ENCODE measurements at regions not wholly inside any gene's neighbourhood (a gene's known extent, or its start where the extent isn't known, plus 50 kb on each side); places are given as distances from the start of the nearest gene placed in this dataset.

DNA sequence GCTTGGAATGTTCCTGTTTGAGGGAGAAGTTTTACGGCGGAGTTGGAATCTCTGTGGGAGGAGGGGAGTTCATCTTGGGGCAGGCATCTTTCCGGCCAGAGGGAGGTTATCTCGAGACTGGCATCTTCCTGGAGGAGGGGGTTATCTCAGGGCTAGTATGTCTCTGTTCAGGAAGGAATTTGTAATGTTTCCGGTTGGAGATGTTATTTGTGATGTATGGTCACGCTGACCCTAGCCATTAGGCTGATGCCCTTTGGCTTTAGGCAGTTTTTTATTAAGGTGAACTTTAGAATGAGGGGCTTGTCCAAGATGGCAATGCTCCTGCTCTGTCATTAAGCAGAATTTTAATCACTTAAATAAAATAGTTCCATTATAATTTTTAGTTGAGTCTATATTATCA, 449.7 kb downstream of the PCDH10 start:
- Histone ChIP-seq H3K9me3 (ENCODE audit: control insufficient read depth, low read depth, low read length) (no peaks in the 10 kb centered on the region), H3K4me3 (ENCODE audit: low read length) (no peak overlapping the region), H3K27me3 (ENCODE audit: control insufficient read depth, insufficient read depth, low read length) (no peaks in the 10 kb centered on the region), H3K36me3 (ENCODE audit: control insufficient read depth, insufficient read depth, low read length) (no peaks in the 10 kb centered on the region), H3K4me1 (ENCODE audit: control insufficient read depth, insufficient read depth, low read length) (no peaks in the 10 kb centered on the region), H3K27ac (ENCODE audit: low read length) (no peak overlapping the region)
- WGBS (ENCODE audit: insufficient coverage, low lambda C conversion rate), result no CpG with 5 or more reads among the region's 6 CpGs
- DNase-seq, result no peak

DNA sequence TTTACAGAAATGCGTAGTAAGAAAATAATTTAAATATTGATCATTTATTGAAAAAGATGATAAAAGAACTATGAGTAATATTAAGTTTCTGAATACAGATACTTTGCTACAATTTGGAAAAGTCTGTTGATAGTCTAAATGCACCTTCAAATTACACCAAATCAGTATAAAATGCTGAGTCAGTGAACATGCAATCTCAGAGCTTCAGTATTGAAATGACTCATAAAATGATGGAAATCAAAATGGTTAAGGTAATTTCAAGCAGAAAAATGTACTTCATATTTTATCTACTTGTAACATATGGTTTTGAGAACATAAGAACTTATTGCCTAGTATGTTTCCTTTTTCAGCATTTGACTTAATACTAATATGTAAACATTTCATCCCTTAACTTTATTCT, 448.2 kb downstream of the PCDH10 start:
- Histone ChIP-seq H3K27me3 (ENCODE audit: control insufficient read depth, insufficient read depth, low read length) (no peaks in the 10 kb centered on the region), H3K4me1 (ENCODE audit: control insufficient read depth, insufficient read depth, low read length) (no peaks in the 10 kb centered on the region), H3K36me3 (ENCODE audit: control insufficient read depth, insufficient read depth, low read length) (no peaks in the 10 kb centered on the region), H3K4me3 (ENCODE audit: low read length) (no peak overlapping the region), H3K27ac (ENCODE audit: low read length) (no peak overlapping the region), H3K9me3 (ENCODE audit: control insufficient read depth, low read depth, low read length) (no peaks in the 10 kb centered on the region)
- WGBS (ENCODE audit: insufficient coverage, low lambda C conversion rate), result 100% methylated on average over 1 of the region's 1 CpG
- DNase-seq, result no peak

DNA sequence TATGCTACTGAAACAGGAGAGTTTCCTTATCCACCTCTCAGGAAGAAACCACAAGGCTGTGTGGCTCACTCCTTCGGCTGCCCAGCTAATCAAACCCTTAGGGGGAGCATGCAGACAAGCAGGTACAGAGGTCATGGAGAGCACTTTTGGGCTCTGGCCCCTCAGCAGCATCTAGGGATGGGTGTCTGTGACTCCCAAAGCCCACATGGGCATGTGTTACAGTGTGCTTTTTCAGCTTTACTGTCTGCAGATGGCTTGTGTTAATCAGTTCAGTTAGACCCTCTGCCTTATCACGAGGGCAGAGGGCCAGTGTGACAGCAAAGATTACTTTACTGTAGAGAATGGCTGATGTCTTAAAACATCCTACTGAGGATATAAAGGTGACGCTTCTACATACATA, 447.4 kb downstream of the PCDH10 start:
- Histone ChIP-seq H3K27me3 (ENCODE audit: control insufficient read depth, insufficient read depth, low read length) (no peaks in the 10 kb centered on the region), H3K4me1 (ENCODE audit: control insufficient read depth, insufficient read depth, low read length) (no peaks in the 10 kb centered on the region), H3K27ac (ENCODE audit: low read length) (no peak overlapping the region), H3K9me3 (ENCODE audit: control insufficient read depth, low read depth, low read length) (no peaks in the 10 kb centered on the region), H3K4me3 (ENCODE audit: low read length) (no peak overlapping the region), H3K36me3 (ENCODE audit: control insufficient read depth, insufficient read depth, low read length) (no peaks in the 10 kb centered on the region)
- DNase-seq, result no peak
- WGBS (ENCODE audit: insufficient coverage, low lambda C conversion rate), result no CpG with 5 or more reads among the region's 3 CpGs

DNA sequence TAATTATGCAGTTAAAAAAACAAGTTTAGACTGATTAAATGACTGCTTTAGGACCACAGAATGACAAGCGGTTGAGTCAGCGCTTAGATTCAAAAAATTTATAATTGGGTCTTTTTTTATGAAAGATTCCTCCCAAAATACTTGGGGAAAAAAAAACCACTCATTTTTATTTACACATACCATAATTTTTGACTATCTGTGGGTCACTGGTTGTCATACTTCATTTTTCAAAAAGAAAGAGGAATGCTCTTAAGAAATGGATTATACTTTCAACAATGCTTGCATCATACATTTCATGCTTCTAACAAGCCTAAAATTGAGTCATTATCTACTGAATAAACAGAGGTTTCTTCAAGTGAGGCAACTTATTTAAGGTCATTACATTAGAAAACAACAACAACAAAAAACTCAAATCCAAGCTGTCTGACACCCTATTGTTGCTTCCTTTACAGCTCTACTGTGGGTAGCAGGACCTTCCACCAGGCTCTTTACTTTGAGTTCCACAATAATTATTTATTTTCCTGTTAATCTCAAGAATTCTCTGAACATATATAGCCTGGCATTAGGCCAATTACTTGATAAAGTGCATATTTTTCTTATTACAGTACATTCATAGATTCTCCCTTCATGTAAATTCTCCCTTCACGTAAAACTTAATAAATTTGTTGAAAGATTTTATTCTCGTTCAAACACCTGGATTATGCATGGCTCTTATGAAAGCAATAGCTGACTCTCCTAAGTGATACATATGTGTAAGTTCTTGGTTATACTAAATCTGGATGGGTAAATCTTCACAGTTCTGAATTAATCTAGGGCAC, 445.5 kb downstream of the PCDH10 start:
- Histone ChIP-seq H3K9me3 (ENCODE audit: control insufficient read depth, low read depth, low read length) (no peaks in the 10 kb centered on the region), H3K4me1 (ENCODE audit: control insufficient read depth, insufficient read depth, low read length) (no peaks in the 10 kb centered on the region), H3K27me3 (ENCODE audit: control insufficient read depth, insufficient read depth, low read length) (no peaks in the 10 kb centered on the region), H3K36me3 (ENCODE audit: control insufficient read depth, insufficient read depth, low read length) (no peaks in the 10 kb centered on the region), H3K27ac (ENCODE audit: low read length) (no peak overlapping the region), H3K4me3 (ENCODE audit: low read length) (no peak overlapping the region)
- DNase-seq, result no peak
- 100% methylated on average over 1 of the region's 4 CpGs for WGBS (ENCODE audit: insufficient coverage, low lambda C conversion rate)

DNA sequence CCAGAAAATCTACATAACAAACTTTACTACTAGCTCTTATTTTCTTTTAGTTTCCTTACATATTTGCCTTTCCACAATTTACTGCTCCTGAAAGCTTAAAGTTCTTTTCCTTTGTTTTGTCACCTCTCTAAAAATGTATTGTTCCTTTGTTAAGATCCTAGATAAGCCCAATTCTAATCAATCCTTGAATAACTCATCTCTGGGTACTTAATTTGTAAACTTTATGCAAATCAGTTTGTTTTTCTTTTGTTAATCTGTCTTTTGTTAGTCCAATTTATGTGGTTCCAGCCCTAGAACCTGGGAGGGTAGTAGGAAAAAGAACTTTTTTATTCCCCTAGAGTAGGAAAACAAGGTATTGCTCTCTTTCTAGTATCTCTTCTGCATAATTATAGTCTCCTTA, 444.7 kb downstream of the PCDH10 start:
- Histone ChIP-seq H3K36me3 (ENCODE audit: control insufficient read depth, insufficient read depth, low read length) (no peaks in the 10 kb centered on the region), H3K4me3 (ENCODE audit: low read length) (no peak overlapping the region)

DNA sequence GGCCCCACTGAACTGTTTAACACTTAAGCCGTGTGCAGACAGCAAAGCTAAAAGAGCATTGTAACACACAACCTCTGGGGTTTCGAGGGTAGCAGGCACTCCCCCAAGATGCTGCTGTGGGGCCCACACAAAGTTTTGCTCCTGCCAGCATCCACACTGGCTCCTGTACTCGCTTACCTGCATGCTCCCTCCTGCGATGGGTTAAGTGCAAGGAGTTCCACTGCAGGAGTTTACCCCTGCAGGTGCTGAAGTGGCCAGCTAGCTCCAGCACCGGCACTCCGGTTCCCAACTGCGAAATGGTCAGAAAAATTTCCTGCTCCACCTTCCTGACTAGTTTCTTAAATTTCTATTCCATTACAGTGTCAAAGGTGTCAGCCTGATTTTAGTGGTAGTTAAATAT, 443.5 kb downstream of the PCDH10 start:
- WGBS (ENCODE audit: insufficient coverage, low lambda C conversion rate), result no CpG with 5 or more reads among the region's 7 CpGs
- H3K27ac ChIP-seq (ENCODE audit: low read length), result no peak overlapping the region
- no peaks in the 10 kb centered on the region for H3K36me3 ChIP-seq (ENCODE audit: control insufficient read depth, insufficient read depth, low read length)
- H3K4me1 ChIP-seq (ENCODE audit: control insufficient read depth, insufficient read depth, low read length), result no peaks in the 10 kb centered on the region
- H3K9me3 ChIP-seq (ENCODE audit: control insufficient read depth, low read depth, low read length), result no peaks in the 10 kb centered on the region
- H3K4me3 ChIP-seq (ENCODE audit: low read length), result no peak overlapping the region
- DNase-seq, result no peak
- H3K27me3 ChIP-seq (ENCODE audit: control insufficient read depth, insufficient read depth, low read length), result no peaks in the 10 kb centered on the region

More for the DNA sequence above, 444.7 kb downstream of the PCDH10 start:
- Histone ChIP-seq H3K27ac (ENCODE audit: low read length) (no peak overlapping the region), H3K9me3 (ENCODE audit: control insufficient read depth, low read depth, low read length) (no peaks in the 10 kb centered on the region), H3K4me1 (ENCODE audit: control insufficient read depth, insufficient read depth, low read length) (no peaks in the 10 kb centered on the region), H3K27me3 (ENCODE audit: control insufficient read depth, insufficient read depth, low read length) (no peaks in the 10 kb centered on the region)
- DNase-seq, result no peak

DNA sequence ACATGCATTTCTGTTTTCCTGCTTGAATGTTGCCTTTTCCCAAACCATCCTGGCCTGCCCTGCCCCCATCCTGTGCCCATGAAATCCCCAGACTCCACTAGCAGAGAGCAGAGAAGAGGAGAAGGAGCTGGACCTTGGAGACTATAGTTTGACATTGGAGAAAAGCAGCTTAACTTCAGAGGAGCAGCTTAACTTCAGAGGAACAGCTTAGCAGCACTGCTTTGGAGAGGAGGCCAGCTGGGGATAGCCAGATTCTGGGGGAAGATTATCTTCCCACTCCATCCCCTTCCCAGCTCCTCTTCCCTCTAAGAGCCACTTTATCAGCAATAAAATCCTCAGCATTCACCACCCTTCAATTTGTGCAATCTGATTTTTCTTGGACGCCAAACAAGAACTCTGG, 443.0 kb downstream of the PCDH10 start:
- Histone ChIP-seq H3K4me1 (ENCODE audit: control insufficient read depth, insufficient read depth, low read length) (no peaks in the 10 kb centered on the region), H3K36me3 (ENCODE audit: control insufficient read depth, insufficient read depth, low read length) (no peaks in the 10 kb centered on the region), H3K4me3 (ENCODE audit: low read length) (no peak overlapping the region), H3K27me3 (ENCODE audit: control insufficient read depth, insufficient read depth, low read length) (no peaks in the 10 kb centered on the region), H3K9me3 (ENCODE audit: control insufficient read depth, low read depth, low read length) (no peaks in the 10 kb centered on the region), H3K27ac (ENCODE audit: low read length) (no peak overlapping the region)
- WGBS (ENCODE audit: insufficient coverage, low lambda C conversion rate), result no CpG with 5 or more reads among the region's 1 CpG
- DNase-seq, result no peak

DNA sequence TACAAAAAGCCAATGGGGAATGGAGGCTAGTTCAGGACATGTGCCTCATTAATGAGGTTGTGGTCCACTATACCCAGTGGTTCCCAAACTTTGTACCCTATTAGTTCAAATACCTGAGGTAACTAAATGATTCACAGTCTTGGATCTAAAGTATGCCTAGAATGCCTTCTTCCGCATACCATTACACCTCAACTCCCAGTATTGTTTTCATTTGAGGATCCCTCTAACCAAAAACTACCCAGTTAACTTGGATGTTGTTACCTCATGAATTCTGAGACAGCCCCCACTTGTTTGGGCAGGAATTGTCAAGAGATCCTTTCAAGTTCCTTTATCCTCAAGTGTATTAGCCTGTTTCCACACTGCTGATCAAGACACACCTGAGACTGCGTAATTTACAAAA, 439.2 kb downstream of the PCDH10 start:
- Histone ChIP-seq H3K9me3 (ENCODE audit: control insufficient read depth, low read depth, low read length) (no peaks in the 10 kb centered on the region), H3K4me3 (ENCODE audit: low read length) (no peak overlapping the region), H3K36me3 (ENCODE audit: control insufficient read depth, insufficient read depth, low read length) (no peaks in the 10 kb centered on the region), H3K27me3 (ENCODE audit: control insufficient read depth, insufficient read depth, low read length) (no peaks in the 10 kb centered on the region), H3K27ac (ENCODE audit: low read length) (no peak overlapping the region), H3K4me1 (ENCODE audit: control insufficient read depth, insufficient read depth, low read length) (no peaks in the 10 kb centered on the region)
- no peak for DNase-seq
- no CpG with 5 or more reads among the region's 2 CpGs for WGBS (ENCODE audit: insufficient coverage, low lambda C conversion rate)

DNA sequence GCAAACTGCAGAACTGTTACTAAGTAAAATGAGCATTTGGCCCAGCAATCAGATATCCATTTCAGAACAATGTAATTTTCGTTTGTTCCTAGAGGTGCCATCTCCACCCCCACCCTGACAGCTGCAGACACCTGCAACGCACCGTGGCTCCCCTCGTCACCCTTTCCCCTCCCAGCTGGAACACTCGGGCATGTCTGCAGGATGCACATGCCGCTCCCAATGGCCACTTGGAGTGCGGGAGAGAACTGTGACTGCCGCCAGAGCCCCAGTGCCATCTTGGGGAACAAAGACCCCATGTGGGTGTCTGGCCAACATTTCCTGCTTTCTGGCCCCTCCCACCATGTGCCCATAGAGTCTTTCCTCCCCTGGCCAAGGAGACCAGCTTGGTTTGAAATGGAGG, 436.2 kb downstream of the PCDH10 start:
- no CpG with 5 or more reads among the region's 8 CpGs for WGBS (ENCODE audit: insufficient coverage, low lambda C conversion rate)
- Histone ChIP-seq H3K4me1 (ENCODE audit: control insufficient read depth, insufficient read depth, low read length) (no peaks in the 10 kb centered on the region), H3K4me3 (ENCODE audit: low read length) (no peak overlapping the region)

DNA sequence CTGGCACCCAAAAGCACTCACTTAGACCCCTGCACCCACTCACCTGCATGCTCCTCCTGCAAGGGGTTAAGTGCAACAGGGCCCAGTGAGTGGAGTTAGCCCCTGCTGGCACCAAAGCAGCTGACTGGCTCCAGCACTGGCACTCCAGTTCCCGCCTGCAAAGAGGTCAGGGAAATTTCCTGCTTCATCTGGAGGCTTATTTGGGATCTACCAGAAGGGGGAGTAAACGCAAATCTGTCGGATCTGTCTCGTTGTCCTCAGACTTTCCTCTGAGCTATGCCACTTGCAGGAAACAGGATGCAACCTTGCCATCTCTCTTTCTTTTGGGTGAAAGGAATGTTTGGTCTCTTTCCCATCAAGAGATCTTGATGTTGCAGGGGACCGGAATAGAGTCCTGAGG, 435.6 kb downstream of the PCDH10 start:
- Histone ChIP-seq H3K27ac (ENCODE audit: low read length) (no peak overlapping the region), H3K9me3 (ENCODE audit: control insufficient read depth, low read depth, low read length) (no peaks in the 10 kb centered on the region), H3K27me3 (ENCODE audit: control insufficient read depth, insufficient read depth, low read length) (no peaks in the 10 kb centered on the region), H3K4me1 (ENCODE audit: control insufficient read depth, insufficient read depth, low read length) (no peaks in the 10 kb centered on the region), H3K4me3 (ENCODE audit: low read length) (no peak overlapping the region), H3K36me3 (ENCODE audit: control insufficient read depth, insufficient read depth, low read length) (no peaks in the 10 kb centered on the region)
- no peak for DNase-seq
- no CpG with 5 or more reads among the region's 5 CpGs for WGBS (ENCODE audit: insufficient coverage, low lambda C conversion rate)

More for the DNA sequence above, 436.2 kb downstream of the PCDH10 start:
- no peak for DNase-seq
- H3K27ac ChIP-seq (ENCODE audit: low read length), result no peak overlapping the region
- H3K9me3 ChIP-seq (ENCODE audit: control insufficient read depth, low read depth, low read length), result no peaks in the 10 kb centered on the region
- H3K27me3 ChIP-seq (ENCODE audit: control insufficient read depth, insufficient read depth, low read length), result no peaks in the 10 kb centered on the region
- no peaks in the 10 kb centered on the region for H3K36me3 ChIP-seq (ENCODE audit: control insufficient read depth, insufficient read depth, low read length)

DNA sequence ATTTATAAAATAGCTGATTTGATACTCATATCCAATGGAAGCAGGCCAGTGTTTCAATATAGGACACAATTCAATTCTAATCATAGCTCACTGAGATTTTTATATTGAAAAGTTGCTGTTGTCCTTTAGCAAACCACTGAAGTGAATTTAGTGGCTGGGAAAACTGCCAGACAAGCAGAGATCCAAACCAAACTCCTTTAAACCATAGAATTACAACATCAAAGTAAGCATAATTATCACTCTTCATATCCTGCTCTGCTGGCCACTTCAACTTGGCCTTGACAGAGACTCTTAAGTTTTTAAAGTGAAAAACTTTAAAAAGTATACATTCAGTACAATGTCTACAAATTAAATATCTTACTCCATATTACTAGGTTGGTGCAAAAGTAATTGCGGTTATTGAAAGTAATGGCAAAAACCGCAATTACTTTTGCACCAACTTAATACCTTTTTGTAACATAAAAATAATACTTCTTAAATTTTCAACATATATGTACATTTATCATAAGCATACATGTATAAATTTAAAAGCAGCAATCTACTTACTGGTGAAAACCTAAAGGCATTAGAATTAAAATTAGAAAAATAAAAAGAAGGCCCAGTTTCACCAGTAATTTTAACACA, 433.0 kb downstream of the PCDH10 start:
- H3K4me1 ChIP-seq (ENCODE audit: control insufficient read depth, insufficient read depth, low read length), result no peaks in the 10 kb centered on the region
- no peak overlapping the region for H3K4me3 ChIP-seq (ENCODE audit: low read length)
- H3K36me3 ChIP-seq (ENCODE audit: control insufficient read depth, insufficient read depth, low read length), result no peaks in the 10 kb centered on the region
- H3K27ac ChIP-seq (ENCODE audit: low read length), result no peak overlapping the region
- no peaks in the 10 kb centered on the region for H3K27me3 ChIP-seq (ENCODE audit: control insufficient read depth, insufficient read depth, low read length)
- 100% methylated on average over 2 of the region's 2 CpGs for WGBS (ENCODE audit: insufficient coverage, low lambda C conversion rate)
- no peak for DNase-seq
- H3K9me3 ChIP-seq (ENCODE audit: control insufficient read depth, low read depth, low read length), result no peaks in the 10 kb centered on the region

Data from large intestine (tissue), 3 donors.